Endothelial cell of umbilical vein (primary cell): ENCODE measurements at regions not wholly inside any gene's neighbourhood (a gene's known extent, or its start where the extent isn't known, plus 50 kb on each side); places are given as distances from the start of the nearest gene placed in this dataset.

Experiments used
- BruUV-seq: library from RNA; stranded (reverse); fragments of 400-500 nt; replicated peaks from 2 replicates; lab custom pipeline; 2021; lab: Mats Ljungman, UMichigan
- CTCF ChIA-PET: fragments of 300-600, 350-600 bp; sonication (Branson Sonifier 250); formaldehyde crosslinking; loops from one replicate; lab custom pipeline; 2021; ENCODE audit warnings: antibody characterized with exemption, inconsistent platforms; lab: Charles Lee
- POLR2A ChIA-PET: fragments of 300-600, 350-600 bp; sonication (Branson Sonifier 250); formaldehyde crosslinking; loops from one replicate; lab custom pipeline; 2021; ENCODE audit warnings: antibody characterized with exemption, inconsistent platforms; lab: Charles Lee
- DNase-seq: peaks from one replicate; pipeline ENCODE4 v3.0.0-alpha.2; 2011; ENCODE audit warnings: low read depth, low spot score
- FAIRE-seq: peaks from 2 replicates; lab custom pipeline; 2011; peaks lifted over from hg19 to GRCh38; lab: Jason Lieb, UNC
- H2AFZ ChIP-seq: 2 replicates; pipeline ENCODE4 v1.6.0; 2012; ENCODE audit warnings: low read depth, low read length, control low read depth, inconsistent platforms
- H3K27ac ChIP-seq: 2 replicates; pipeline ENCODE4 v1.5.1; 2011; ENCODE audit warnings: low read depth, mild to moderate bottlenecking, control low read depth, low read length, moderate library complexity; ENCODE audit not compliant: insufficient read depth
- H3K27me3 ChIP-seq, 2 experiments: 2 replicates each; pipeline versions ENCODE4 v1.6.0 to v1.6.1; 2011; ENCODE audit warnings: low read length in 2 of 2, mixed read lengths in 1 of 2; ENCODE audit not compliant: control insufficient read depth in 2 of 2, insufficient read depth in 2 of 2
- H3K36me3 ChIP-seq, 2 experiments: 2 replicates in 1 of 2; 3 replicates in 1 of 2; pipeline ENCODE4 v1.5.1; 2011; ENCODE audit warnings: low read length in 2 of 2, mild to moderate bottlenecking in 1 of 2, moderate library complexity in 1 of 2; ENCODE audit not compliant: control insufficient read depth in 2 of 2, insufficient read depth in 2 of 2; ENCODE audit errors: extremely low read depth in 1 of 2
- H3K4me1 ChIP-seq: 3 replicates; pipeline ENCODE4 v1.5.1; 2011; ENCODE audit warnings: mild to moderate bottlenecking, low read length; ENCODE audit not compliant: control insufficient read depth, insufficient read depth; ENCODE audit errors: extremely low read depth
- H3K4me2 ChIP-seq: 2 replicates; pipeline ENCODE4 v1.6.1; 2011; ENCODE audit warnings: low read length, control low read depth, mixed read lengths; ENCODE audit not compliant: insufficient read depth
- H3K4me3 ChIP-seq, 3 experiments: fragments of 200-600 bp in 1 of 3; sonication (generic), shearing (Covaris generic) in 1 of 3; replicated peaks in 1 of 3; 2 replicates each; pipeline ENCODE4 v1.5.1; 2011 to 2016; ENCODE audit warnings: control low read depth in 3 of 3, low read length in 3 of 3, mild to moderate bottlenecking in 2 of 3, inconsistent platforms in 1 of 3, low read depth in 1 of 3, moderate library complexity in 1 of 3; ENCODE audit not compliant: insufficient read depth in 1 of 3
- H3K79me2 ChIP-seq: 2 replicates; pipeline ENCODE4 v1.6.0; 2012; ENCODE audit warnings: low read length, inconsistent platforms; ENCODE audit not compliant: control insufficient read depth, insufficient read depth
- H3K9ac ChIP-seq: replicated peaks from 2 replicates; pipeline ENCODE3; 2011; ENCODE audit warnings: low read length, control low read depth; ENCODE audit not compliant: insufficient read depth; ENCODE audit errors: extremely low read depth
- H3K9me1 ChIP-seq: replicated peaks from 3 replicates; pipeline ENCODE4 v1.6.0; 2011; ENCODE audit warnings: mild to moderate bottlenecking, low read length; ENCODE audit not compliant: control insufficient read depth, insufficient read depth; ENCODE audit errors: extremely low read depth
- H3K9me3 ChIP-seq: replicated peaks from 2 replicates; pipeline ENCODE4 v1.5.1; 2012; ENCODE audit warnings: low read length, inconsistent platforms; ENCODE audit not compliant: control insufficient read depth, insufficient read depth
- H4K20me1 ChIP-seq: replicated peaks from 2 replicates; pipeline ENCODE3; 2011; ENCODE audit warnings: mild to moderate bottlenecking, low read length; ENCODE audit not compliant: control insufficient read depth, insufficient read depth; ENCODE audit errors: extremely low read depth
- CTCF ChIP-seq, 2 donors: IDR thresholded peaks; 1 replicate in 1 of 2; 2 replicates in 1 of 2; pipeline ENCODE4 v1.5.1; 2011; ENCODE audit warnings: low read length in 2 of 2, mild to moderate bottlenecking in 2 of 2, moderate library complexity in 2 of 2, control low read depth in 1 of 2, inconsistent platforms in 1 of 2, low read depth in 1 of 2; ENCODE audit not compliant: insufficient read depth in 1 of 2; ENCODE audit errors: extremely low read depth in 1 of 2
- EZH2 ChIP-seq: IDR thresholded peaks from 2 replicates; pipeline ENCODE4 v1.6.1; 2012; ENCODE audit warnings: borderline replicate concordance, low read depth, mild to moderate bottlenecking, moderate library complexity, low read length, inconsistent platforms; ENCODE audit not compliant: severe bottlenecking
- FOS ChIP-seq: IDR thresholded peaks from 2 replicates; pipeline ENCODE4 v1.6.1; 2011; ENCODE audit warnings: mild to moderate bottlenecking, low read length, moderate library complexity, borderline replicate concordance; ENCODE audit not compliant: insufficient read depth
- GATA2 ChIP-seq: IDR thresholded peaks from 2 replicates; pipeline ENCODE4 v1.7.0; 2011; ENCODE audit warnings: low read depth, mild to moderate bottlenecking, moderate library complexity, mixed read lengths, low read length; ENCODE audit not compliant: insufficient read length, insufficient read depth
- MYC ChIP-seq: IDR thresholded peaks from one replicate; pipeline ENCODE4 v1.6.1; 2011; ENCODE audit warnings: mild to moderate bottlenecking, low read depth, low read length
- POLR2A ChIP-seq: IDR thresholded peaks from 2 replicates; pipeline ENCODE4 v1.6.1; 2012; ENCODE audit warnings: low read depth, mild to moderate bottlenecking, control low read depth, low read length
- POLR2AphosphoS5 ChIP-seq: IDR thresholded peaks from 2 replicates; pipeline ENCODE4 v1.6.1; 2012; ENCODE audit warnings: low read depth, mild to moderate bottlenecking, control low read depth, low read length, moderate library complexity; ENCODE audit not compliant: insufficient read depth
- dilution Hi-C: fragments of 300-500 bp; cut with MboI; formaldehyde crosslinking; loops from one replicate; pipeline ENCODE4 v1.15.0; 2019; ENCODE audit warnings: low sequenced_read_pairs; ENCODE audit not compliant: extremely low pct_ligation_motif_present
- intact Hi-C: fragments of 100-400 bp; cut with micrococcal nuclease; formaldehyde crosslinking; loops from one replicate; pipeline ENCODE4 v1.10.0; 2022

- Histone ChIP-seq H3K9ac (no peak overlapping the region), H3K27me3 (no peaks in the 10 kb centered on the region), H3K36me3 (no peaks in the 10 kb centered on the region), H3K9me1 (no peaks in the 10 kb centered on the region), H3K9me3 (no peaks in the 10 kb centered on the region), H3K4me1 (no peaks in the 10 kb centered on the region), H3K79me2 (no peaks in the 10 kb centered on the region), H2AFZ (no peak overlapping the region), H3K4me2 (no peak overlapping the region), H3K27ac (no peak overlapping the region), H4K20me1 (no peaks in the 10 kb centered on the region), H3K4me3 (no peak overlapping the region)
- no peak for TF ChIP-seq EZH2
- no peak for TF ChIP-seq CTCF (IDR thresholded peaks at IDR 0.05; ENCODE audit: extremely low read depth in 1 of 2, insufficient read depth in 1 of 2, low read depth in 1 of 2, low read length in 2 of 2)
- no peak for TF ChIP-seq POLR2AphosphoS5
- TF ChIP-seq FOS = no peak
- no peak for TF ChIP-seq MYC
- no peak for TF ChIP-seq GATA2
- TF ChIP-seq POLR2A = no peak
- FAIRE-seq (no peak), DNase-seq (no peak)
- ChIA-PET CTCF (no interaction called here), POLR2A (no interaction called here)
- BruUV-seq = no TSS peak
- dilution Hi-C loops = no loop called here
- intact Hi-C loops = no loop called here
Observed at GRCh38 chrX:8413279-8413678, 51.4 kb upstream of the VCX3B start.
